ENCODE measurements at regions not wholly inside any gene's neighbourhood (a gene's known extent, or its start where the extent isn't known, plus 50 kb on each side); places are given as distances from the start of the nearest gene placed in this dataset.

- DNase-seq: no peak
These were observed 409.8 kb upstream of the SMIM21 start for GRCh38 chr18:75837316-75837715.

DNA sequence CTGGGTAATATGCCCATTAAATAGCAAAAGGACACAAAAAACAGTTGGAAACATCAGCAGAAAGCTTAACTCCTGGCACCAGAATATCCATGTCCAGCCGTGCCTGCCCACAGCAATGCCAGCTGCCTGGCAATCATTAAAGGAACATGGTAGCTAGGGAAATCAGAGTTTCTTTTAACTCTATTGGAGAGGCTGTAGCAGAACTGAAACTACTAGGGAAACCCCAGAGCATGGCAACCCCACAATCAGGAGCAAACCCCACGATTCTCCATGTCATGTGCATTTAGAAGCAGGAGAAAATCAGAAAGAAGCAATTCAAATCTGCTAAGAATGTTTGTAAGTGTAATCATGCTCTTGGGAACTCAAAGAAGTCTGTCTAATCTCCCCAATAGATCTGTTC, 409.0 kb upstream of the SMIM21 start:
- DNase-seq: no peak

DNA sequence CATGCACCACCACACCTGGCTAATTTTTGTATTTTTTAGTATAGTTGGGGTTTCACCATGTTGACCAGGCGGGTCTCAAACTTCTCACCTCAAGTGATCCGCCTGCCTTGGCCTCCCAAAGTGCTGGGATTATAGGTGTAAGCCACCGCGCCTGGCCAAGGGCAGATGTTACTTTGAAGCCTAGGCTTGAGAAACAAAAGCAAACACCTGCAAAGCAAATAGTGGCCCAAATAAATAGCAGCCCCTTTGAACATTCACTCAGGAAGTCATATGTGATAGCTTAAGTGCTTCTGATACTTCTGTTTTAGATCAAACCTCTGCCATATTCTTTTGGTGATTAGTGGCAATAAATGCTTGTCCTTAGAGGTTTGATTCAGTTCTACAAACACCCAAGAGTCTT, 404.5 kb upstream of the SMIM21 start:
- no peak for DNase-seq

DNA sequence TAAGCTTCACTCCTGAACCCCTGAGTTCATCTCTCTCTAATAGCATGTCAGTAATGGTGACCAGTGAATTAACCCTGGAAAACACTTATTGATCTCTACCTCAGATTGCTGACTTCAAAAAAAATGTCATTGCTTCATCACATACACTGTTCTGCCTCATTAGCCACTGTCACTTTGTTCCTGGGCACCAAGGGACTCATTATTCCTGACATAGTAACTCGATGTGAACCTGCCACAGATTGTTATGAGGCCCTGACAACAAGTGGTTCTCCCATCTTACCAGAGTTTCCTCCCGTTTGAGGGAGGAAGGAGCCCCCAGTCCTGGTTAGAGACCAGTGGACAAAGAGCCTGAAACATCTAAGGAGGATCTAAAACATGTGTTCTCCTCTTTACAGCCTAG, 403.3 kb upstream of the SMIM21 start:
- DNase-seq: no peak

GRCh38 chr18:75829091-75829490, 401.6 kb upstream of the SMIM21 start:
- DNase-seq: no peak

DNA sequence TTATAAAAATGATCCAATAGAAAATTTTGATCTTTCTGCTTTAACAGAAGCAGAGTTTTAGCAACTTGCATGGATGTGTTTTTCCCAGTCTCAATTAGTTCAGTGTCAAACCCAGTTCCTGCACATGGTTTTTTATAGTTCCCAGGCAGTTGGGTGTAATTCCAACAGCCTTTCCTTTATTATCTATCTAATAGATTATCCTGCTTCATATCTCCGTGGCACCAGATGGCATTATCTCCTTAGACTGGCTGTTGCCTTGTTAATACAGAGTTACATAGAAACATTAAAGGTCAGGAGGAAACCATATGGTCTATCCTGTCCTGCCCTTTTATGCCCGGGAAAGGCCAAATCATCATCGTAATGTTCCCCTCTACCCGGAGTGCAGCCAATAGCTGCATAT, 400.9 kb upstream of the SMIM21 start:
- no peak for DNase-seq

DNA sequence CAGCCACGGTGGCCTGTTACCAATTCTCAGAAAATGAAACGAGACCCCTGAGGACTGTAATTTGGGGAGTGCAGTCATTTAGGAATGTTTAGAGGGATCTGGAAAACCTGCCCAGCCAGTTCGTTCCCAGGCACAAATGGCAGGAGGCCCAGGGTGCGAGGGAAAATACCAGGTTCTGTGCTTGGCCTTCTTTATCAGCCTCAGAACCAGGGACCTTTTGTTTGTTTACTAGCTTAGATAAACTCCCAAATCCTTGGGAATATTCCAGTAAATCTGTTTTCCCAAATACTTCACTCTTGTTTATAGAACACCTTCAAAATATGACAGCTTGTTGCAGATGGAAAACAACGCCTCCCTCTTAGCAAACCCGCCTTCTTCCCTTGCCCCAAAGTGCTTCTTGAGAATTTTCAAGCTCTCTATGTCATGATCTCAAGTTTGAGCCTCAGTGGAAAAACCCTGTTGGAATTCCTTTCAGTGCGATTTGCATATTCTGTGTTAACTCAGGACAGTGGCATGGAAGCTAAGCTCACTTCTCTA, 400.3 kb upstream of the SMIM21 start:
- DNase-seq: no peak

DNA sequence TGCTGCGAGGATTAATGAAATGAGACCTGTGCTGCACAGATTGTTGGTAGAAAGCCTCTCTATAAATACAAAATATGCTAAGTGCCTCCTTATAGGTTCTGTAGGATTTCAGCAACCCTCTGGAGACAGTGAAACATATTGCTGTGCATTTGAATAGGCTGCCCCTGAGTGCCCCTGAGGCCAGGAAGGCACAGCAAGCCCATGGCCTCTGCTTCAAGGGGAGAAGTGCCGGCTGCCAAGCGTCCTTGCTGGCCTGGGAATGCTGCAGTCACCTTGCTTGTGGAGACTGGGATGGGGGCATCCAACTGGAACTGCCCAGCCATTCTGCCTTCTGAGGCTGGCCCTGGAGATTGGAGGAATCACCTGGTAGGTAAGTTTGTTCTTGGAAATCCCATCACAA, 397.2 kb upstream of the SMIM21 start:
- DNase-seq: no peak

DNA sequence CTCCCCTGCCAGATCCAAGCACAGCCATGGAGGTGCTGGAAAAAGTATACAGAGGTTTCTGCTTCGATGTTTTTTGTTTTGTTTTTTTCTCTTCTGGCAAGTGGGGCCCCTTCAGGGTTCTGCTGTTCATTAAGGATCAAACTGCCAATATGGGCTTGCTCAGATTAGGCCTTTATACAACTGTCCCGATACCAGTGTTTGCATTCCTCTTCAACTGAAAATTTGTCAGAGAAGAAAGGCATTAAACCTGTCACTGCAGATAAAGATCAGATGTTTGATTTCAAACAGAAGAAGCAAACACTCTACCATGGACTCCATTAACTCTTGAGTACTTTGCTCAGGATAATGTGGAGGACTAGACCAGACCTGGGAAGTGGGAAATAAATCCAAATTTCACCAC, 396.0 kb upstream of the SMIM21 start:
- DNase-seq: no peak

- DNase-seq: no peak
These were observed 390.9 kb upstream of the SMIM21 start for GRCh38 chr18:75818383-75818782.

DNA sequence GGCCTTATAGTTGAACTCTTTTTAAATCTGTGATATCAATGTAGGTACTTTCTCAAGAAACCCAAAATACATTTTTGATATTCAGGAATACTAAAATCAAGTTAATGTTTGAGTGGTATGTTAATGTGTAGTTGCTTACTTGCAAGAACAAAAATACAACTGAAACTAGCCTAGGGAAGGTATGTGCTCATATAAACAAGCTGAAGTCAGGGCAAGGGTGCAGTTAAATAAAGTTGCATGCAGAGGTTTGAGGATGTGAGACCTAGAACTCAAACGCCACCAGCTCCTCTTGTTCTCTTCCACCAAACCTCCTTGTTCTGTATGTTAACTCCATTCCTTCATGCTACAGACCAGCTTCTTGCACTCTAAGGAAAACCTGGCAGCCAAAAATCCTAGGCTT, 388.3 kb upstream of the SMIM21 start:
- DNase-seq: no peak

DNA sequence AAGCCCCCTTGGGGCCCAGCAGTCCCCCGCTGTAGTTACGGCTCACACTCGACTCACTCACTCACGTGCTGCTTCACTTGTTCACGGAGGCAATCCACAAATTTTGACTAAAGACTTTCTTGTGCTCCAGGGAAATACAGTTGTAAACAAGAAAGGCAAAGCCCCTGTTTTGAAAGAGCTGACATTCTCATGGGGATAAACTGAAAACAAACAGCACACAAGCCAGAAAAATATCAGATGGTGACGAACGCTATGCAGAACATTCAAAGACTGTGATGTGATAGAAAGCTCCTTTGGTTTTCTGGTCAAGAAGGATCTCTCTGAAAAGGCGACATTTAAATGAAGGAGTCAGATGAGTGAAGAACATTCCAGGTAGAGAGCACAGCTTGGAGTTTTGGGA, 385.3 kb upstream of the SMIM21 start:
- DNase-seq: no peak

- DNase-seq: no peak
These were observed 383.6 kb upstream of the SMIM21 start for GRCh38 chr18:75810961-75811551.

DNA sequence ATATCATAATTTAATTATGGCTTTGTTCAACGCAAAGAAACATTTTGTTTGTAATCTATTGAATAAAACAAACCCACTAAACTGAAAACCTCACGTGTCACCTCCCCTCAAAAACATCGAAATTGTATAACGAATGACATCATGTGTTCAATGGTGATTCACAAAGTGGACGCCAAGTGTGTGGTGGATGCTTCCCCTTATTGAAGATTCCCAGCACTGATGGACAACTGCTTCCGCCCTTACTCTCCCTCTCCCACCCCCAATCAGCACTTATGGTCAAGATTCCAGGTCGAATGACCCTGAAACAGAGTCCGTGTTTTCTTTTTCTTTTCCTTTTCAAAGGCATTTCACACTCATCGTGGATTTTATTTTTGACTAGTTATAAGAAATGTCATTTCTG, 383.0 kb upstream of the SMIM21 start:
- no peak for DNase-seq

- no peak for DNase-seq
These were observed 382.4 kb upstream of the SMIM21 start for GRCh38 chr18:75809926-75810255.

- no peak for DNase-seq
These were observed 381.8 kb upstream of the SMIM21 start for GRCh38 chr18:75809151-75809925.

DNA sequence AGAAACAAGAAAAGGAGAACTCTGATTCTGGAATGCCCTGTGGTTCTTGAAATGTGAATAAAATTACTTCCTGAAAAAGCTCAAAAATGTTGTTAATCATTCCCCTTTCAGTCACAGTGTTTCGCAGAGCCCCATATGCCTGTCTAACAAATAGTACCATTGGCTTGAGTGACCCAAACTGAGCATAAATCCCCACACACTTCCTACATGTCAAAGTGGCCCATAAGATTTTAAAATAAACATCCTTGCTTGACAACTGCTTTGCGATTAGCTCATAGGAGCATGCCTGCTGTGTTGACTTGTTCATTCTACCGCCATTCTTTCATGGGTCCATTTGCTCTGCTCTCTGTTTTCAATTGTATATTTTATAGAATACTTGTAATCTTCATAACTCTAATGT, 377.8 kb upstream of the SMIM21 start:
- no peak for DNase-seq

DNA sequence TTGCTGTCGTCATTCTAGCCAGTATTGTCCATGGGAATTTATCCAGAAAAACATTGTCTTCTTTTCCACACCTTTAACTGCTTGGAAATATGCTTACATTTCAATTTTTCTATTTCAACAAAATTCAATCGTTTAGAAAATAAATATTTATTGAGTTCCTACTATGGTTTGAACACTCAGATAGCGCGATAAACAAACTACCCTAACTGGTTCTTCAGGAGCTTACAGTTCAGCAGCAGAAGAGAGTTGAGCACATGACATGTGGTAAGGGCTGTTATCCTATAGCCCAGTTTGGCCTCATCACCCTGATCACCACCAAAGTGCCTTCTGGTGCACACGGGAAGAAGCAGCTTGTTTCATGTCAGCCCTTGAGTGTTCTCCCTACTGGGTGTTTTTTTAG, 375.2 kb upstream of the SMIM21 start:
- no peak for DNase-seq

DNA sequence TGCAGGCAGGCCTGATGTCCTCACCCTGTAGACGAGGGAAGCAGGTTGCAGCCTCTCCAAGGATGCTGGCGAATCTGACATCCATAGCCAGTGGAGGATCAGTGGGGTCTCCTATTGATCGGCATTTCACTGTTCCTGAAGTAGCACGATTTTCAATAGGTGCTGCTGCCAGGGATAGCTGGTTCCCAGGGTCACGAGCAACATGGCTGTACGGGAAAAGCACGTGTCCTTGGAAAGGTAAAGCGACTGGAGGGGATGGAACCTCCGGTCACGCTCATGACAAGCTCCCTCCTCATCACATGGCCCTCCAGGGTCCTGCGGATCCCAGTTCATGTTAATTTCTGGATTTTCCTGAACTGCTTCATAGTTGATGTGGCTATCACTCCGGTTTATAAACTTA, 373.7 kb upstream of the SMIM21 start:
- no peak for DNase-seq

GRCh38 chr18:75800331-75800648, 372.8 kb upstream of the SMIM21 start:
- DNase-seq: no peak

GRCh38 chr18:75799449-75800330, 372.2 kb upstream of the SMIM21 start:
- no peak for DNase-seq

DNA sequence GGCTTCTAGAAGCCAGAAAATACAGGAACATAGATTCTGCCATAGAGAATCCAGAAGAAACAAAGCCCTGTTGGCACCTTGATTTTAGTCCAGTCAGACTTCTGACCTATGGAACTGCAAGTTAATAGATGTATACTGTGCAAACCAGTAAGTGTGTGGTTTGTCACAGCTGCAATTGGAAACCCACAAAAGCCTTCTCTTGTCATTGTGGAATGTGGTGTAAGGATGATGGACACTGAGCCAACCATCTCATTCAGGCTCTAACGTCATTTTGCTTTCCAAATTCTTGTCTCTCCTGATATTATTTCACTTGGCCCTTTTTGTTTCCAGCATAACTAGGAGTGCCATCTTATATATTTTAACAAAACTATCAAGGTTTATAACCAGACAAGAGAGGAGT, 369.5 kb upstream of the SMIM21 start:
- no peak for DNase-seq

- no peak for DNase-seq
These were observed 363.3 kb upstream of the SMIM21 start for GRCh38 chr18:75790796-75791195.

GRCh38 chr18:75790111-75790510, 362.6 kb upstream of the SMIM21 start:
- DNase-seq: no peak
